Kidney epithelial cell (primary cell): ENCODE measurements at regions not wholly inside any gene's neighbourhood (a gene's known extent, or its start where the extent isn't known, plus 50 kb on each side); places are given as distances from the start of the nearest gene placed in this dataset.

ENCODE experiments used
- DNase-seq: peaks from one replicate; pipeline ENCODE4 v3.0.0-alpha.2; 2010; ENCODE audit warnings: low read depth
- H3K27me3 ChIP-seq: 2 replicates; pipeline ENCODE4 v1.6.0; 2011; ENCODE audit warnings: low read length; ENCODE audit not compliant: control insufficient read depth, insufficient read depth
- H3K36me3 ChIP-seq: 2 replicates; pipeline ENCODE4 v1.5.1; 2011; ENCODE audit warnings: low read length; ENCODE audit not compliant: control insufficient read depth, insufficient read depth
- H3K4me3 ChIP-seq: 2 replicates; pipeline ENCODE4 v1.5.1; 2011; ENCODE audit warnings: low read depth, mild to moderate bottlenecking, control low read depth, low read length
- TF ChIP-seq, protein P1 (sequence below): IDR thresholded peaks from 2 replicates; pipeline ENCODE4 v1.5.1; 2011; ENCODE audit warnings: mild to moderate bottlenecking, moderate library complexity, low read length, control low read depth, inconsistent platforms; ENCODE audit not compliant: insufficient read depth, poor library complexity, severe bottlenecking

DNA sequence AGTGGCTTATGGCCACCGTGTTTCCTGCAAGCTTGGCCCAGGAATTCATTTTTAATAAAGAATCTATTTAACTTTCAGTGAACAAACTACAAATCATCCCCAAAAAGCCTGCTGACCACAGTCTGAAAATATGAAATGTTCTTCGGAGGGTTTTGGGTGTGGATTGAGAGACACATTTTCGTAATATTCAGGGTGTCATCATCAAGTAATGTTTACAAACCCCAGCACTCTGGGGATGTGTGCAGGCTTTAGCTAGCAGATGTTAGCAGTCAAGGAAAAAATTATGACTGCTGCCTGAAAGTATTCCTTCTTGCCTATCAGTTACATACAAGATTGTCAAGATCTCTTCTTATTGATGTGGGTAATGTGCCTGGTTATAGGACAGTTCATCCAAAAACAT lies 143.9 kb upstream of the FN1 start:
- H3K4me3 ChIP-seq = no peak overlapping the region
- TF ChIP-seq, protein P1, sequence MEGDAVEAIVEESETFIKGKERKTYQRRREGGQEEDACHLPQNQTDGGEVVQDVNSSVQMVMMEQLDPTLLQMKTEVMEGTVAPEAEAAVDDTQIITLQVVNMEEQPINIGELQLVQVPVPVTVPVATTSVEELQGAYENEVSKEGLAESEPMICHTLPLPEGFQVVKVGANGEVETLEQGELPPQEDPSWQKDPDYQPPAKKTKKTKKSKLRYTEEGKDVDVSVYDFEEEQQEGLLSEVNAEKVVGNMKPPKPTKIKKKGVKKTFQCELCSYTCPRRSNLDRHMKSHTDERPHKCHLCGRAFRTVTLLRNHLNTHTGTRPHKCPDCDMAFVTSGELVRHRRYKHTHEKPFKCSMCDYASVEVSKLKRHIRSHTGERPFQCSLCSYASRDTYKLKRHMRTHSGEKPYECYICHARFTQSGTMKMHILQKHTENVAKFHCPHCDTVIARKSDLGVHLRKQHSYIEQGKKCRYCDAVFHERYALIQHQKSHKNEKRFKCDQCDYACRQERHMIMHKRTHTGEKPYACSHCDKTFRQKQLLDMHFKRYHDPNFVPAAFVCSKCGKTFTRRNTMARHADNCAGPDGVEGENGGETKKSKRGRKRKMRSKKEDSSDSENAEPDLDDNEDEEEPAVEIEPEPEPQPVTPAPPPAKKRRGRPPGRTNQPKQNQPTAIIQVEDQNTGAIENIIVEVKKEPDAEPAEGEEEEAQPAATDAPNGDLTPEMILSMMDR = no peak

DNA sequence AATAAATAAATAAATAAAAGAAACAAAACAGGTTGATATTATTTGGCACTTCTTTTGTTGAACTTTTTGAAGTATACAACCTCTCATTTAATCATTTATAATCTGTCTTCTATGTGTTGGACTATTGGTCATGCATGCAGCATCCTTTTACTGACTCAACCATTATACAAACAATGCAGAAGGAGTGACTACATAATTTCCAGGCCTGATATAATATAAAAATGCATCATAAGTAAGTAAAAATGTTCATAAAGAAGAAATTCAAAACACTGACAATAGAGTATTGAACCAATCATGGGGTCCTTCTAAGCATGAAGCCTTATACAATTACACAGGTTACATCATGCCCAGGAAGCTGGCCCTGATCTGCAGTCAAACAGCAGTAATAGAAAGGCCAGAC lies 141.5 kb upstream of the FN1 start:
- no peaks in the 10 kb centered on the region for H3K27me3 ChIP-seq
- no peaks in the 10 kb centered on the region for H3K36me3 ChIP-seq
- DNase-seq = no peak
- TF ChIP-seq, protein P1 = no peak
- no peak overlapping the region for H3K4me3 ChIP-seq

More for the DNA sequence above, 143.9 kb upstream of the FN1 start:
- no peaks in the 10 kb centered on the region for H3K27me3 ChIP-seq
- DNase-seq = no peak
- H3K36me3 ChIP-seq = no peaks in the 10 kb centered on the region

DNA sequence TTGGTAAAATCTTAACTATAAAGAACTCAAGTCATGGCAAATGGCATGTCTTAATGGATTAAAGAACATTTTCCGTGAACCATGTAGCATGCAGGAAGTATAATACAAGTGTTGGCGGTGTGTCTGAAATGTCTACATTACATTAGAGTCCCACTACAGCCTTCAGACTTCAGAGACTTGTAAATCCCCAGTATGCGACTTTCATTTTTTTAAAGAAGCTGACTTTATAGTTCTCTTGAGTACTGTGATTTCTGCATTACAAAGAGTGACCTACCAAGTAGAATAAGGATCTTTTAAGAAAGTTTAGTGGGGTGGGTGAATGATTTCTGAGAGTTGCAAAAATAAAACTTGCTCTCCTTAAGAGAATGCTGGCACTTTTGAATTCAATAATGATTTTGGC lies 140.7 kb upstream of the FN1 start:
- Histone ChIP-seq H3K36me3 (no peaks in the 10 kb centered on the region), H3K27me3 (no peaks in the 10 kb centered on the region), H3K4me3 (no peak overlapping the region)
- TF ChIP-seq, protein P1 = no peak
- DNase-seq = no peak

DNA sequence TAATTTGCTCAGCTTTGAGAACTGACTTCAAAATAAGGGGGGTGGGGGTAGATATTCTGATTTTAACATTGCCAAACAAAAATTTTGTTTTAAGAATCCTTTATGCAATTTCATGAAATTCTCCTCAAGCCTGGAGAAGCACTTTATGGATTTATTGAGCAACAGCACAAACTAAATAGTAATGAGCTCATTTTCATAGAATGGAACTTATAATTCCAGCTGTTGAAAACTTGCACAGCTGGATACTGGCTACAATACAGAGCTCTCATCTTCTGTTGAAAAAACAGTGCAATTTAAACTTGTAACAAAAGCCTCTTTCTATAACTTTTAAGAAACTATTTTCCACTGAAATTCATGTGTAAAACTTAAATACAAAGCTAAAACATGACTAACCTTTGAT lies 137.6 kb upstream of the FN1 start:
- TF ChIP-seq, protein P1 = no peak
- Histone ChIP-seq H3K36me3 (peaks cover 1% of the 10 kb centered on the region), H3K4me3 (no peak overlapping the region), H3K27me3 (no peaks in the 10 kb centered on the region)
- DNase-seq = no peak

DNA sequence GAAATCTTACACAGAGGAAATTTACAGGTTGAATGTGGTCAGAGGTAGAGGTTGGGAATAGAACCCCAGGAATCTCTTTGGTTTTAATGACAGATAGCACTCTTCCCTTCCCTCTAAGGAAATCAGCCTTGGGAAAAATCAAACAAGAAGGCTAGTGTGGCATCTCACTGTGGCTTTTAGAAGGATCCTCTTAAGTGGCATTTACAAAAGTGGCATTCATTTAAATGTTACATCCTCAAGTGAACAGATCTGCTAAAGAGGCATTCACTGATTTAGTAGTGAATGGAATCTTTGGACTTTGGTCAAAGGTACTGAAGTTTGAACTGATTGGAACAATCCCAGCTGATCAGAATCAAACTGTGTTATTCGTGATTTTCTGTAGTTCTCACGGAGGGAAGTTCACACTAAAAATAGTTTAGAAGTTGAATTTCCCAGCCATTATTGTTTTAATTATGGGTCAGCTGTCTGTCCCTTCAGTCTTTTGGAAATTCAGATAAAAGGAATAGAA lies 136.5 kb upstream of the FN1 start:
- peaks cover 1% of the 10 kb centered on the region for H3K36me3 ChIP-seq
- H3K4me3 ChIP-seq = no peak overlapping the region
- no peaks in the 10 kb centered on the region for H3K27me3 ChIP-seq
- DNase-seq = no peak
- TF ChIP-seq, protein P1 = no peak

DNA sequence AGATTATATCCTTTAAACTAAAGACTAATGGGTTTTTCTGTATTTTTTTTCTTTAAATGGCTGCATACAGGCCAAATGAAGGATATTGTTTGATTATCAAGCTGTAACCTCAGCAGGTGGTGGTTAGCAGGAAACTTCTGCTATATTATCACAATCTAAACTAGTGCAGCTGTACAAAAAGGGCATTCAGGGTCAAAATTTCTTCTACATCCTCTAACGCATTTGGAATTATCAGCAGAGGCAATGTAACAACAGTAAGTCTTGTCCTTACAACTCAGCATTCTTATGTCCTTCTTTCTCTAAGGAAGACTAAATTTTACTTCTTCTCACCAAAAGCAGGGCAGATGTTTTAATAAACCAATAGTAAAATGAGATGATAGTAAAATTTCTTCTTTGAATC lies 135.8 kb upstream of the FN1 start:
- Histone ChIP-seq H3K4me3 (no peak overlapping the region), H3K27me3 (no peaks in the 10 kb centered on the region), H3K36me3 (peaks cover 1% of the 10 kb centered on the region)
- no peak for DNase-seq
- TF ChIP-seq, protein P1 = no peak
